Astrocyte (in vitro differentiated cells and primary cell): ENCODE measurements at regions not wholly inside any gene's neighbourhood (a gene's known extent, or its start where the extent isn't known, plus 50 kb on each side); places are given as distances from the start of the nearest gene placed in this dataset.
A peak's percentile ranks its signal among the peaks of the same experiment; 100 is the strongest.

ENCODE experiments used
- DNase-seq: peaks from one replicate; pipeline ENCODE4 v3.0.0-alpha.2; 2010; ENCODE audit warnings: low read depth
- FAIRE-seq: peaks from 2 replicates; lab custom pipeline; 2011; peaks lifted over from hg19 to GRCh38; lab: Jason Lieb, UNC
- H2AFZ ChIP-seq: 2 replicates; pipeline ENCODE4 v1.6.0; 2012; ENCODE audit warnings: low read depth, low read length, inconsistent platforms
- H3K27ac ChIP-seq: 2 replicates; pipeline ENCODE4 v1.5.1; 2011; ENCODE audit warnings: low read depth, low read length, inconsistent platforms
- H3K27me3 ChIP-seq: 2 replicates; pipeline ENCODE4 v1.6.0; 2011; ENCODE audit warnings: low read length, inconsistent platforms; ENCODE audit not compliant: insufficient read depth
- H3K36me3 ChIP-seq: 2 replicates; pipeline ENCODE4 v1.5.1; 2011; ENCODE audit warnings: low read length, inconsistent platforms; ENCODE audit not compliant: insufficient read depth
- H3K4me1 ChIP-seq: 2 replicates; pipeline ENCODE4 v1.5.1; 2011; ENCODE audit warnings: low read length, inconsistent platforms; ENCODE audit not compliant: insufficient read depth
- H3K4me2 ChIP-seq: 2 replicates; pipeline ENCODE4 v1.6.0; 2012; ENCODE audit warnings: low read length, inconsistent platforms
- H3K4me3 ChIP-seq: 2 replicates; pipeline ENCODE4 v1.5.1; 2011; ENCODE audit warnings: low read depth, mild to moderate bottlenecking, low read length, inconsistent platforms; ENCODE audit not compliant: insufficient read depth
- H3K79me2 ChIP-seq: 2 replicates; pipeline ENCODE4 v1.6.0; 2012; ENCODE audit warnings: mild to moderate bottlenecking, low read length, inconsistent platforms; ENCODE audit not compliant: insufficient read depth
- H3K9ac ChIP-seq: 2 replicates; pipeline ENCODE4 v1.6.0; 2012; ENCODE audit warnings: mild to moderate bottlenecking, low read length, inconsistent platforms
- H3K9me3 ChIP-seq: 2 replicates; pipeline ENCODE4 v1.5.1; 2012; ENCODE audit warnings: low read depth, mild to moderate bottlenecking, low read length, inconsistent platforms; ENCODE audit not compliant: insufficient read depth
- H4K20me1 ChIP-seq: 2 replicates; pipeline ENCODE4 v1.6.0; 2012; ENCODE audit warnings: low read length, inconsistent platforms; ENCODE audit not compliant: insufficient read depth
- H3K27ac Mint-ChIP-seq: one replicate; pipeline ENCODE4 v1.8.0; 2021; ENCODE audit warnings: mild to moderate bottlenecking, mixed read lengths; ENCODE audit not compliant: unreplicated experiment
- H3K27me3 Mint-ChIP-seq: one replicate; pipeline ENCODE4 v1.8.0; 2021; ENCODE audit warnings: low read depth, mixed read lengths; ENCODE audit not compliant: unreplicated experiment
- H3K36me3 Mint-ChIP-seq: one replicate; pipeline ENCODE4 v1.8.0; 2021; ENCODE audit warnings: low read depth, mixed read lengths; ENCODE audit not compliant: unreplicated experiment
- H3K4me1 Mint-ChIP-seq: one replicate; pipeline ENCODE4 v1.8.0; 2021; ENCODE audit warnings: low read depth, mixed read lengths; ENCODE audit not compliant: unreplicated experiment
- H3K4me3 Mint-ChIP-seq: one replicate; pipeline ENCODE4 v1.8.0; 2021; ENCODE audit warnings: mild to moderate bottlenecking, moderate library complexity, mixed read lengths; ENCODE audit not compliant: unreplicated experiment
- H3K9me3 Mint-ChIP-seq: one replicate; pipeline ENCODE4 v1.8.0; 2021; ENCODE audit warnings: mild to moderate bottlenecking, mixed read lengths; ENCODE audit not compliant: unreplicated experiment
- EZH2 ChIP-seq: IDR thresholded peaks from 2 replicates; pipeline ENCODE4 v1.6.1; 2012; ENCODE audit warnings: mild to moderate bottlenecking, low read length, inconsistent platforms; ENCODE audit not compliant: insufficient read depth
- TF ChIP-seq, protein P1 (sequence below): IDR thresholded peaks from 2 replicates; pipeline ENCODE4 v1.5.1; 2011; ENCODE audit warnings: low read depth, mild to moderate bottlenecking, inconsistent platforms, low read length, moderate library complexity; ENCODE audit not compliant: insufficient read depth

DNA sequence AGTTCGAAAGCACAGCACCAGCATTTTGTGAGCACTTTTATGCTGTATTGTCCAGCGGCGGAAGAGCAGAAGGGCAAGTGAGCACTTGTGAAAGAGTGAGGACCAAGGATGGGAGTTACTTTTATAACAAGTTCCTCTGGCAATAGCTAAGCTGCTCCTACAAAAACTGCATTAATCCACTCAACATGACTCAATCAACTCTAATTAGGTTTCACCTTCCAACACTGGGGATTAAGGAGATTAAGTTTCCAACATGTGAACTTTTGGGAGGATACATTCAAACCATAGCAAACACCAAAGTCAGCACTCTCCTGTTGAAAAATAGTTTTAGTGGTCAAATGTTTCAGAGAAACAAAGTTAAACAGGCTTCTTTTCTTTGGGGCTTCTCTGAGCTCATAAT, 844.5 kb downstream of the REEP3 start:
- Histone ChIP-seq H3K9me3 (no peaks in the 10 kb centered on the region), H3K36me3 (no peaks in the 10 kb centered on the region), H3K27me3 (no peaks in the 10 kb centered on the region), H3K79me2 (no peaks in the 10 kb centered on the region), H3K4me2 (no peak overlapping the region), H2AFZ (no peak overlapping the region), H3K27ac (no peak overlapping the region), H3K4me3 (no peak overlapping the region), H3K4me1 (no peaks in the 10 kb centered on the region), H3K9ac (no peak overlapping the region), H4K20me1 (no peaks in the 10 kb centered on the region)
- no peaks in the 10 kb centered on the region for H3K27me3 Mint-ChIP-seq
- peaks cover 10% of the 10 kb centered on the region for H3K4me1 Mint-ChIP-seq
- no peak for DNase-seq
- H3K36me3 Mint-ChIP-seq: no peaks in the 10 kb centered on the region
- no peak overlapping the region for H3K27ac Mint-ChIP-seq
- no peak overlapping the region for H3K4me3 Mint-ChIP-seq
- TF ChIP-seq EZH2: no peak
- no peak for FAIRE-seq
- H3K9me3 Mint-ChIP-seq: no peaks in the 10 kb centered on the region

GRCh38 chr10:64368298-64368697, 847.1 kb downstream of the REEP3 start:
- Histone ChIP-seq H3K79me2 (no peaks in the 10 kb centered on the region), H3K9ac (no peak overlapping the region), H2AFZ (no peak overlapping the region), H3K36me3 (no peaks in the 10 kb centered on the region), H3K27ac (no peak overlapping the region), H3K27me3 (no peaks in the 10 kb centered on the region), H3K4me1 (no peaks in the 10 kb centered on the region), H3K9me3 (no peaks in the 10 kb centered on the region), H4K20me1 (no peaks in the 10 kb centered on the region), H3K4me3 (no peak overlapping the region), H3K4me2 (no peak overlapping the region)
- no peaks in the 10 kb centered on the region for H3K9me3 Mint-ChIP-seq
- TF ChIP-seq, protein P1, sequence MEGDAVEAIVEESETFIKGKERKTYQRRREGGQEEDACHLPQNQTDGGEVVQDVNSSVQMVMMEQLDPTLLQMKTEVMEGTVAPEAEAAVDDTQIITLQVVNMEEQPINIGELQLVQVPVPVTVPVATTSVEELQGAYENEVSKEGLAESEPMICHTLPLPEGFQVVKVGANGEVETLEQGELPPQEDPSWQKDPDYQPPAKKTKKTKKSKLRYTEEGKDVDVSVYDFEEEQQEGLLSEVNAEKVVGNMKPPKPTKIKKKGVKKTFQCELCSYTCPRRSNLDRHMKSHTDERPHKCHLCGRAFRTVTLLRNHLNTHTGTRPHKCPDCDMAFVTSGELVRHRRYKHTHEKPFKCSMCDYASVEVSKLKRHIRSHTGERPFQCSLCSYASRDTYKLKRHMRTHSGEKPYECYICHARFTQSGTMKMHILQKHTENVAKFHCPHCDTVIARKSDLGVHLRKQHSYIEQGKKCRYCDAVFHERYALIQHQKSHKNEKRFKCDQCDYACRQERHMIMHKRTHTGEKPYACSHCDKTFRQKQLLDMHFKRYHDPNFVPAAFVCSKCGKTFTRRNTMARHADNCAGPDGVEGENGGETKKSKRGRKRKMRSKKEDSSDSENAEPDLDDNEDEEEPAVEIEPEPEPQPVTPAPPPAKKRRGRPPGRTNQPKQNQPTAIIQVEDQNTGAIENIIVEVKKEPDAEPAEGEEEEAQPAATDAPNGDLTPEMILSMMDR: no peak
- TF ChIP-seq EZH2: no peak
- no peak overlapping the region for H3K4me3 Mint-ChIP-seq
- H3K27ac Mint-ChIP-seq: peak overlapping the region; percentile 16
- no peaks in the 10 kb centered on the region for H3K27me3 Mint-ChIP-seq
- peaks cover 10% of the 10 kb centered on the region for H3K4me1 Mint-ChIP-seq
- DNase-seq (no peak), FAIRE-seq (no peak)
- no peaks in the 10 kb centered on the region for H3K36me3 Mint-ChIP-seq

- no peak for TF ChIP-seq EZH2
- TF ChIP-seq, protein P1: no peak
- FAIRE-seq (no peak), DNase-seq (no peak)
- Mint-ChIP-seq H3K36me3 (no peaks in the 10 kb centered on the region), H3K4me3 (no peak overlapping the region), H3K27ac (no peak overlapping the region), H3K27me3 (no peaks in the 10 kb centered on the region), H3K9me3 (no peaks in the 10 kb centered on the region), H3K4me1 (peaks cover 10% of the 10 kb centered on the region)
- Histone ChIP-seq H2AFZ (no peak overlapping the region), H3K4me1 (no peaks in the 10 kb centered on the region), H3K27me3 (no peaks in the 10 kb centered on the region), H3K27ac (no peak overlapping the region), H3K79me2 (no peaks in the 10 kb centered on the region), H4K20me1 (no peaks in the 10 kb centered on the region), H3K9me3 (no peaks in the 10 kb centered on the region), H3K9ac (no peak overlapping the region), H3K4me3 (no peak overlapping the region), H3K4me2 (no peak overlapping the region), H3K36me3 (no peaks in the 10 kb centered on the region)
Observed at GRCh38 chr10:64369885-64370773, 848.9 kb downstream of the REEP3 start.
